ENCODE measurements at regions not wholly inside any gene's neighbourhood (a gene's known extent, or its start where the extent isn't known, plus 50 kb on each side); places are given as distances from the start of the nearest gene placed in this dataset.

DNA sequence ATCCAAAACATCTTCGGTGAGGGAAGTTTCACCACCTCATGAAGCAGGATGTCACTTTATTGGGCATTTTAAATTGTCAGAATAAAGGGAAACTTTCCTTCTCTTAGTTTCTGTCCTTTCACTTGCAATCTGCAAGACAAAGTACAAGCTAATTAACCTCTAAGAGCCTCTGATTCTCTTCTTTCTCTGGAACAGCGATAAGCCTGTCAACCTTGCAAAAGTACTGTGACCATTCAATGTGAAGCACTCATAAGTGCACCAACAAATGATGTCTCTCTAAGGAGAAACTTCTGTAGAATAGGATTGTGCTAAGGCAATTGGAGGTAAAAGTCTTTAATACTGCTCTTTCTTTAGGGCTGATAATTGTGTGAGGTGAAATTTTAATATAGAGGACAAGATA lies 1622.3 kb downstream of the CDH8 start:
- Histone ChIP-seq H3K27ac (ENCODE audit: low read length) (no peak overlapping the region), H2AFZ (ENCODE audit: low read depth, low read length) (no peak overlapping the region), H3K27me3 (ENCODE audit: insufficient read depth, low read depth, low read length) (no peaks in the 10 kb centered on the region), H3K9me2 (ENCODE audit: insufficient read depth, low read length) (no peaks in the 10 kb centered on the region), H3K9ac (ENCODE audit: low read length) (no peak overlapping the region), H3K9me3 (ENCODE audit: low read length) (no peaks in the 10 kb centered on the region), H3K36me3 (ENCODE audit: insufficient read depth, low read length) (no peaks in the 10 kb centered on the region), H3K79me2 (replicated peaks; ENCODE audit: insufficient read depth, low read length) (no peaks in the 10 kb centered on the region), H3K4me3 (ENCODE audit: low read length) (no peak overlapping the region), H4K20me1 (ENCODE audit: insufficient read depth) (no peaks in the 10 kb centered on the region), H3K4me2 (ENCODE audit: low read length) (no peak overlapping the region), H3F3A (ENCODE audit: insufficient read depth, low read length, poor library complexity, severe bottlenecking) (no peaks in the 10 kb centered on the region)
- TF ChIP-seq TAF1 (IDR thresholded peaks at IDR 0.05; ENCODE audit: low read depth) (no peak), EZH2 (IDR thresholded peaks at IDR 0.05; ENCODE audit: borderline replicate concordance, insufficient read depth, low read length, poor library complexity, severe bottlenecking) (no peak), POLR2AphosphoS5 (IDR thresholded peaks at IDR 0.05) (no peak), EP300 (conservative IDR thresholded peaks at IDR 0.05; ENCODE audit: poor library complexity, severe bottlenecking) (no peak), RAD21 (conservative IDR thresholded peaks at IDR 0.05) (no peak), MXI1 (conservative IDR thresholded peaks at IDR 0.05; ENCODE audit: poor library complexity, severe bottlenecking) (no peak), SMC3 (conservative IDR thresholded peaks at IDR 0.05; ENCODE audit: poor library complexity) (no peak), CTCF (IDR thresholded peaks at IDR 0.05; ENCODE audit: poor library complexity, severe bottlenecking) (no peak)
- TF ChIP-seq, protein P1, sequence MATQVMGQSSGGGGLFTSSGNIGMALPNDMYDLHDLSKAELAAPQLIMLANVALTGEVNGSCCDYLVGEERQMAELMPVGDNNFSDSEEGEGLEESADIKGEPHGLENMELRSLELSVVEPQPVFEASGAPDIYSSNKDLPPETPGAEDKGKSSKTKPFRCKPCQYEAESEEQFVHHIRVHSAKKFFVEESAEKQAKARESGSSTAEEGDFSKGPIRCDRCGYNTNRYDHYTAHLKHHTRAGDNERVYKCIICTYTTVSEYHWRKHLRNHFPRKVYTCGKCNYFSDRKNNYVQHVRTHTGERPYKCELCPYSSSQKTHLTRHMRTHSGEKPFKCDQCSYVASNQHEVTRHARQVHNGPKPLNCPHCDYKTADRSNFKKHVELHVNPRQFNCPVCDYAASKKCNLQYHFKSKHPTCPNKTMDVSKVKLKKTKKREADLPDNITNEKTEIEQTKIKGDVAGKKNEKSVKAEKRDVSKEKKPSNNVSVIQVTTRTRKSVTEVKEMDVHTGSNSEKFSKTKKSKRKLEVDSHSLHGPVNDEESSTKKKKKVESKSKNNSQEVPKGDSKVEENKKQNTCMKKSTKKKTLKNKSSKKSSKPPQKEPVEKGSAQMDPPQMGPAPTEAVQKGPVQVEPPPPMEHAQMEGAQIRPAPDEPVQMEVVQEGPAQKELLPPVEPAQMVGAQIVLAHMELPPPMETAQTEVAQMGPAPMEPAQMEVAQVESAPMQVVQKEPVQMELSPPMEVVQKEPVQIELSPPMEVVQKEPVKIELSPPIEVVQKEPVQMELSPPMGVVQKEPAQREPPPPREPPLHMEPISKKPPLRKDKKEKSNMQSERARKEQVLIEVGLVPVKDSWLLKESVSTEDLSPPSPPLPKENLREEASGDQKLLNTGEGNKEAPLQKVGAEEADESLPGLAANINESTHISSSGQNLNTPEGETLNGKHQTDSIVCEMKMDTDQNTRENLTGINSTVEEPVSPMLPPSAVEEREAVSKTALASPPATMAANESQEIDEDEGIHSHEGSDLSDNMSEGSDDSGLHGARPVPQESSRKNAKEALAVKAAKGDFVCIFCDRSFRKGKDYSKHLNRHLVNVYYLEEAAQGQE (IDR thresholded peaks at IDR 0.05; ENCODE audit: borderline replicate concordance): no peak

DNA sequence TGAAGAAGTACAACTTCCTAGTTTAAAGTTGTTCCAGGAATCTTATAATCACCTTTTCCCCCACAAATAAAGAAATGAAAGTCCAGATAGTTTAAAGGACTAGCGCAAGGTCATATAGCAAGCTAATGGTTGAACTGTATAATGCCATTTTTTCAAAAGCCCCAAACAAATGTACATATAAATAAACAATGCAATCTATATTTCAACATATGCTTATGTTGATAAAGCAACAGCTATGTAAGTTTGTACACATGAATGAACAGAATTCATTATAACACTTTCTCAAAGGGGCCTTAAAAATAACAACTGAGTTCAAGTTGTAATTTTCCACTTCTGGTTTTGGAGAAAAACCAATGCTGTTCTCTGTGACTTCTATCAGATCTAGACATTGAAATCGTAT lies 1628.6 kb downstream of the CDH8 start:
- Histone ChIP-seq H3K4me2 (ENCODE audit: low read length) (no peak overlapping the region), H3K36me3 (ENCODE audit: insufficient read depth, low read length) (no peaks in the 10 kb centered on the region), H3K9me2 (ENCODE audit: insufficient read depth, low read length) (no peaks in the 10 kb centered on the region), H3K9ac (ENCODE audit: low read length) (no peak overlapping the region), H3K79me2 (replicated peaks; ENCODE audit: insufficient read depth, low read length) (no peaks in the 10 kb centered on the region), H3K27ac (ENCODE audit: low read length) (no peak overlapping the region), H2AFZ (ENCODE audit: low read depth, low read length) (no peak overlapping the region), H3F3A (ENCODE audit: insufficient read depth, low read length, poor library complexity, severe bottlenecking) (no peaks in the 10 kb centered on the region), H3K4me3 (ENCODE audit: low read length) (no peak overlapping the region), H3K9me3 (ENCODE audit: low read length) (no peaks in the 10 kb centered on the region), H4K20me1 (ENCODE audit: insufficient read depth) (no peaks in the 10 kb centered on the region), H3K27me3 (ENCODE audit: insufficient read depth, low read depth, low read length) (no peaks in the 10 kb centered on the region)
- TF ChIP-seq RAD21 (conservative IDR thresholded peaks at IDR 0.05) (no peak), POLR2AphosphoS5 (IDR thresholded peaks at IDR 0.05) (no peak), EP300 (conservative IDR thresholded peaks at IDR 0.05; ENCODE audit: poor library complexity, severe bottlenecking) (no peak), SMC3 (conservative IDR thresholded peaks at IDR 0.05; ENCODE audit: poor library complexity) (no peak), TAF1 (IDR thresholded peaks at IDR 0.05; ENCODE audit: low read depth) (no peak), MXI1 (conservative IDR thresholded peaks at IDR 0.05; ENCODE audit: poor library complexity, severe bottlenecking) (no peak), CTCF (IDR thresholded peaks at IDR 0.05; ENCODE audit: poor library complexity, severe bottlenecking) (no peak), EZH2 (IDR thresholded peaks at IDR 0.05; ENCODE audit: borderline replicate concordance, insufficient read depth, low read length, poor library complexity, severe bottlenecking) (no peak)
- TF ChIP-seq, protein P1 (IDR thresholded peaks at IDR 0.05; ENCODE audit: borderline replicate concordance): no peak

Measured in neural cell (in vitro differentiated cells).